Caki2 (cell line): ENCODE measurements at regions not wholly inside any gene's neighbourhood (a gene's known extent, or its start where the extent isn't known, plus 50 kb on each side); places are given as distances from the start of the nearest gene placed in this dataset.

Experiments used
- DNase-seq: peaks from one replicate; pipeline ENCODE4 v3.0.0-alpha.2; 2015; ENCODE audit warnings: low read depth
- in situ Hi-C: cut with HindIII; loops from 2 replicates; pipeline ENCODE4 v1.10.0; 2016; ENCODE audit warnings: low sequenced_read_pairs, low pct_unique_long_range_greater_than_20kb, mixed read lengths

- DNase-seq = no peak
- in situ Hi-C loops = no loop called here
These were observed 124.3 kb downstream of the TMEM17 start for GRCh38 chr2:62381656-62382055.

- in situ Hi-C loops = no loop called here
These were observed 126.4 kb downstream of the TMEM17 start for GRCh38 chr2:62379566-62379965.

DNA sequence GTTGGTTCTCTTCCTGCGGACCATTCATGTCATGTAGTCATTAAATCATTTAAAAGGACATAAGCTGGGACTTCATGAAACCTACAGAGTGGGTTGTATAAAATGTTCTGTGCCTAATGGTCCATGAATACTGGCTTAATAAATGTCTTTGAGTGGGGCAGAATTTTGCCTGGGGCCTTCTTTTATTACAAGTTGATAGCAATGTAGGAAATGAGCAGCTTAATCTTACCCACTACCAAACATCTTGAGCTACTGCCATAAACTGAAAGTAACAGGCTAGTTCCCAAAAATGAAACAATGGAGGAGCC lies 130.9 kb downstream of the TMEM17 start:
- peak; percentile 30 for DNase-seq
- in situ Hi-C loops = no loop called here

More at GRCh38 chr2:62379566-62379965, 126.4 kb downstream of the TMEM17 start:
- DNase-seq = no peak

DNA sequence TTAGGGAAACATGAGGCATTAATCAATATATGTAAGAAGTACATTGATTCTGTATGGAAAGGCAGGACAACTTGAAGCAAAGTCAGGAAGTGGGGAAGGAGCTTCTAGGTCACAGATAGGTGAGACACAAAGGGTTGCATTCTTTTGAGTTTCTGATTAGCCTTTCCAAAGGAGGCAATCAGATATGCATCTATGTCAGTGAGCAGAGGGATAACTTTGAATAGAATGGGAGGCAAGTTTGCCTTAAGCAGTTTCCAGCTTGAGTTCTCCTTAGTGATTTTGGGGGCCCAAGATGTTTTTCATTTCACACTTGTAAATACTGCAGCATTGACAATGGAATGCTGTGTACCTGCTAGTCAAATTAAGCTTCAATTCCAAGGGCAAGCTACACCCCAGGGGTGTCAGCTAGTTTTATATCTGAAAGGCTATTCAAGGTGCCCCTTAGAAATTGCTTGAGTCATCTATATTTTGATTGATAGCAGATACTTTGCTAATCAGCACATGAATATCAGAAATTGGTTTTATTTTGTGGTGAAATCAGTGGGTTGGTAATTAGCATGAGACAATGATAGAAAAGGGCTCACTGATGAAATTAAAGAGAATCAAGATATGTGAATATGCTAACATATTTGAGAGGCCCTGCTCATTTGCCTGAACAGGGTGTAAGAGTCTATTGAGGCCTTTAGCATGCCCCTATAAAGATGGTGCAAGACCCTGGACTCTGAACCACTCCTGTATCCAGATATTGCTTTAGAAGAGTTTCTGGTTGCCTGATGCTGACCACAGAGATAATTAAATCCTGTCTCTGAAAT lies 131.5 kb downstream of the TMEM17 start:
- DNase-seq = no peak
- in situ Hi-C loops = no loop called here

DNA sequence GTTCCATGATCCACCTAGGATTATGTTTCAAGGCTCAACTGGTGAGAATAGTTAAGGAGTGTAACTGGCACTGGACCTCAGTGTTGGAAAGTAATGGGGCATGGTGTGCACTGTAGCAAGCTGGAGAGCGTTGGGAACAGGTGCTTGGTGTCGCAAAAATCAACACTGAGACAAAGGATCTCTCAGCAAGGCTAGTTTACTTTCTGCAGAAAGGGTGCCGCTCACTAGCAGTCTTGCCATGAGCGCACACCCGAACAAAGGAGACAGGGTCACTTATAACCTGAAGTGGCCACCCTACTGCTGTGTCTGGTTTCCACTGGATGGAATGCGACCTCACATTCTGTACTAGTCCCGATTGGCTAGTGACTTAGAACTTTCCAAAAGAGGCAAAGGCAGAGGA lies 133.2 kb downstream of the TMEM17 start:
- in situ Hi-C loops = no loop called here

GRCh38 chr2:62370321-62371250 lies 135.4 kb downstream of the TMEM17 start:
- no peak for DNase-seq
- in situ Hi-C loops = no loop called here

More for the DNA sequence above, 133.2 kb downstream of the TMEM17 start:
- no peak for DNase-seq

GRCh38 chr2:62369541-62370202 lies 136.3 kb downstream of the TMEM17 start:
- peak; percentile 35 for DNase-seq
- in situ Hi-C loops = no loop called here

GRCh38 chr2:62364791-62365528 lies 141.0 kb downstream of the TMEM17 start:
- in situ Hi-C loops = no loop called here
- no peak for DNase-seq

- no peak for DNase-seq
- in situ Hi-C loops = no loop called here
These were observed 142.8 kb downstream of the TMEM17 start for GRCh38 chr2:62363166-62363565.

- no peak for DNase-seq
- in situ Hi-C loops = no loop called here
These were observed 143.4 kb downstream of the TMEM17 start for GRCh38 chr2:62362561-62362960.

DNA sequence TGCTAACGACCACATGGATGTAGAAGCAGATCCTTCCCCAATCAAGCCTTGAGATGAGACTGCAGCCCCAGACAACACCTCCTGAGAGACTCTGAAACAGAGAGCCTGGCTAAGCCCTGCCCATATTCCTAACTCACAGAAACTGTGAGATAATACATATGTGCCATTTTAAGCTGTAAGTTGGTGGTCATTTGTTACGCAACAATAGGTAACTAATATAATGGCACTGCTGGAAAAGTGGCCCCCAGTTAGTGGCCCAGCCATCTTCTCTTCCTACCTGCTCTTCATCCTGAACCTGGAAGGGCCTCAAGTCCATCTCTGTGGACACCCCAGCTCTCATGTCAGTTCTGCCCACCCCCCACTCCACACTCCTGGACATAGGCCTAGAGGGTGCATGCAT lies 144.0 kb downstream of the TMEM17 start:
- no peak for DNase-seq
- in situ Hi-C loops = no loop called here

DNA sequence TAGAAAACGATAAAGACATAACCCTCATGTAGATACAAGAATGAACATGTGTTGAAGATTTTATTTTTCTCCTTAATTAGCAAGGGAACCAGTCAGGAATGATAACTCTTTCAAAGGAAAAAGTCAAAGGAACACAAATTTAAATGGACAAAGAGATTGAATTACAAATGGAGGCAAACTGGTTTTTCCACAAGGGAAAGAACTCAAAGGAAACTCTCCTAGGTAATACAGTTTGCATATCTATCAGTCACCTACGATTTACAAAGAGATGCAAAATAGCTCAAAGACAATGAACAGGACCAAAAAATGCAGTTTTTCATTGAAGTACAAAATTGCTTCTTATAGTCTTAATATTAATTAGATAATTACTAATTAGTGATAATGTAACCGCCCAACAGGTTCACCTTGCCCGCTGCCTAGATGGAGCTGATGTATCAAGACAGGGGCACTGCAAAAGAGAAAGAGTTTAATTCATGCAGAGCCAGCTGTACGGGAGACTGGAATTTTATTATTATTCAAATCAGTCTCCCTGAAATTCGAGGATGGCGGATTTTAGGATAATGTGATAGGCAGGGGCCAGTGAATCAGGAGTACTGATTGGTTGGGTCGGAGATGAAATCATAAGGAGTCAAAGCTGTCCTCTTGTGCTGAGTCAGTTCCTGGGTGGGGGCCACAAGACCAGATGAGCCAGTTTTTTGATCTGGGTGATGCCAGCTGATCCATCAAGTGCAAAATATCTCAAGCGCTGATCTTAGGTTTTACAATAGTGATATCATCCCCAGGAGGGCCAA lies 151.0 kb downstream of the TMEM17 start:
- in situ Hi-C loops = no loop called here
- no peak for DNase-seq

DNA sequence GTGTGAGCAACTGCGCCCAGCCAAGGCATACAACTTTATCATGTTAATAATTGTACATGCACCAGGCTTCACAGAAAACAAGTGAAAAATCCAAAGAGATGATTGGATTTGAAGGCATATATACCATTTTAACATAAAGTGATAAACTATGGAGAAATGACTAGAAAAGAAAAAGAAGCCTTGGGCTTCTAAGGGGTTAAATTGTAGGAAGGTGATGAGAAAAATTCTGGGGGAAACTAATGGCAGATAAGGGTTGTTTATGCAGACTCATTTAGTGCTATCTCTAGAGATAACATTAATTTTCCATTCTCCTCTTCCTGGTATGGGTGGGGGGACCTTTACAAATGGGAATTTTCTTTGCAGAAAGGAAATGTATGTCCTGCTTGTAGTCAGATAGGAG lies 154.0 kb downstream of the TMEM17 start:
- in situ Hi-C loops = no loop called here
- DNase-seq = no peak

DNA sequence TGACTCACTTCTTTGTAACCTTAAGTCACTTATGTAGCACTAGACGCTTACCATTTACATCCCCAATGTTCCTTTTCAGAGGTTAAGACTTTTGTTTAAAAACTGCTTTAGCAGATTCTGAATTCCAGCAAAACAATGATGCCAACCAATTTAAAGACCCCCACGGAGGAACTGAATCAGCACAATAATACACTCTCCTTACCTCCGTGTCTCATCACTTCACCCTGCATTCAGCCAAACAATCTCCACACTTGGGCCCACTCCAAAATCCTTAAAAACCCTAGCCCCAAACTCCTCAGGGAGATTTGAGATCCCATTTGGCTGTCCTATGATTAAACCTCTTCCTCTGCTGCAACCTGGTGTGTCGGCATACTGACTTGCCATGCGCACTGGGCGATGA lies 153.9 kb downstream of the B3GNT2 start:
- DNase-seq = no peak
- in situ Hi-C loops = no loop called here

DNA sequence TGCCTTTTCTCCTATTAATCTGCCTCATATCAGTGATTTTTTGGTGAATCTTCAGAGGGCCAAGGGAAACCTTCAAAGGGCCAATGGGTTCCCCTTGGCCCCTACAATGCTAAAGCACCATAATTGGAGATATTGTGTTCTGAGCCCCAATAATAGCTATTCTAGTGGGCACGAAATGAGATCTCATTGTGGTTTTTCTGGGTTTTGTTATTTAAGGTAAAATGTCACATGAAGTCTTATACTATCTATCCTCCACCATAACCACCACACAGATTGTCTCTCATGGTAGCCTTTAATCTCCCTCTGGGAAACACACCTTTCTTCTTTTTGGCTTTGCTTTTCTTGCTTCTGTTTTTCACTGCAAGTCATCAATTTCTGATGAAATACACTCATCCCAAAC lies 152.8 kb downstream of the B3GNT2 start:
- no peak for DNase-seq
- in situ Hi-C loops = no loop called here

- no peak for DNase-seq
- in situ Hi-C loops = no loop called here
These were observed 151.8 kb downstream of the B3GNT2 start for GRCh38 chr2:62347563-62348270.

DNA sequence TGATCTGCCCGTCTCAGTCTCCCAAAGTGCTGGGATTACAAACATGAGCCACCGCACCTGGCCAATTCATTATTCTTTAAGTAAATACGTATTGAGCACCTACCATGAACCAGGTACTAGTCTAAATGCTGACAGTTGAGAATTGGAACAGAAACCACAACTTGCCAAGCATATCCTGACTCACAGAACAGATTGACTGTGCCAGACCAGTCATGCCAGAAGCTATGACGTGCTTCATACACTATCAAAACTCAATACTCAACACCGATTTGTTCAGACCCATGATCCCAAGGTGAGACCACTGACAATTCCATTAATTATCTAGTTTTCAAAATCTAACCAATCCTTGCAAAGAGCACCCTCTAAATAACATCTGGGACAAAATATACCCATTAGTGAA lies 148.6 kb downstream of the B3GNT2 start:
- in situ Hi-C loops = no loop called here
- DNase-seq = peak; percentile 70
